AG20443 (cell line): ENCODE measurements at regions not wholly inside any gene's neighbourhood (a gene's known extent, or its start where the extent isn't known, plus 50 kb on each side); places are given as distances from the start of the nearest gene placed in this dataset.

Experiments used
- DNase-seq: peaks from one replicate; pipeline ENCODE4 v3.0.0; 2012; ENCODE audit warnings: low spot score, mixed read lengths

- no peak for DNase-seq
Observed at GRCh38 chr1:193666485-193667083, 480.2 kb upstream of the B3GALT2 start.

GRCh38 chr1:193663965-193664364, 477.6 kb upstream of the B3GALT2 start:
- DNase-seq, result no peak

DNA sequence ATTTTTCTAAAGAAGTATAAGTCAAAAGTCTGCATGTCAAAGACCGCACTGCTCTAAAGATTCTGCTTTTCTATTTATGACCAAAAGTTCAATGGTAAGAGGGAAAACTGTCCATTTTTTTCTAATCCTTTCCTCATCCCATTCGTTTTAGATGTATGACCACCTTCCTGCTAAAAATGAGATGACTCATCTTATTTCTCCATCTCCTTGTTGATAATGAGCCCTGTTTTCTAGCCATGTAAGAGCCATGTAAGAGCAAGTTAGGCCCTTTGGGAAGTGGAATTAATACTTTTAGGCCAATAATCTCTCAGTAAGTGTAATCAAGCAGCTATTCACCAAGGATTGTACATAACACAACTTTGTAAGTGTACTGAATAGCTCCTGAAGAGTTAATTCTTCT, 475.6 kb upstream of the B3GALT2 start:
- no peak for DNase-seq

DNA sequence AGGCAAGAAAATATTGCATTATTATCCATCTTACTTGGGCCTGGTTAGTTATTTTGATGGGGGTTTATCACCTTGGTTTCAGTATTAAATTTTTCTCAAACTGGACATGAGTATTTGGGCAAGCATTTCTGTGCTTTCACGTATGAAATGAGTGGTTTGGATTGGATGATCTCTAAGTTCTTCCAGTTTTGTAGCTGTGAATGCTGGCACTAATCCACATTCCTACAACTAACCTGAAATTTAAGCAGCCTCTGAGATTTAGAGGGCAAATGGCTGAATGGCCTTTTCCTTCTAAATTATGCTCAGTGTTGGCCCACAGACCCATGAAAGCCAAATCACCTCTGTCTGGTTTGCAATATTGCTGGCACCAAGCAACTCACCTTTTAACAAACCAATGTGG, 475.0 kb upstream of the B3GALT2 start:
- DNase-seq, result no peak

GRCh38 chr1:193660428-193660827, 474.0 kb upstream of the B3GALT2 start:
- no peak for DNase-seq

DNA sequence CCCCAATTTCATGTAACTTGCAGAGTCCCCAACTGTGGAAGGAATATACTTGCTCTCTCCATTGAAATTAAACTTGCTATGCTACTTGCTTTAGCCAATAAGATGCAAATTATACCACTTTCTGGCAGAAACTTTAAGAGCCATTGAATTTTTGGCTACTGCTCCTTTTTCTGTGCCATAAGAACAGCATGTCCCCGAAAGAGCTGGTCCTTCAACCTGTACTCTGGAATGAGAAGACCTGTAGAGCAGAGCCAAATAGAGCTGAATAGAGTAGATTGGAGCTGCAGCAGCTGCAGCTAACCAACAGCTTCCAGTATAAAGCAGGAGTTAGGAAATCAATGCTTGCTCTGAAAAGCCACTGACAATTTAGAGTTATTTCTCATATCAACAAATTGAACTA, 472.3 kb upstream of the B3GALT2 start:
- no peak for DNase-seq

GRCh38 chr1:193658081-193658480, 471.7 kb upstream of the B3GALT2 start:
- no peak for DNase-seq

DNA sequence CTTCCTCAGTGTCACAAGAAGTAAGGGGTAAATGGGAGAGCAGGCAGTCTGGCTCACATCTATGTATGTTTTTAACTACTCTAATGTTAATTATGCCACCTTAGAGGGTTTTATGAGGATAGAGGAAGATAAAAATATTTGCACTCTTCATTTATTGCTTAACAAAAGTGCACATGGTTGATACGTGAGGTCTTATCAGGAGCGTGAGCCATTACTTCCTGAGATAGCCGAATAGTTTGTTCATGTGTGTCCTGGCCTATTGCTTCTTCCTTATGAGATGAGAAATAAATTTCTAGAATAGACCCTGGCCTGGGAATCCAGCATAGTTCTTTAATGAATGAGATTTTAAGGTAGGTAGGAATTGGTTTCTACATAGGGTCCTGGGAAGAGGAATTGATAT, 471.1 kb upstream of the B3GALT2 start:
- no peak for DNase-seq

DNA sequence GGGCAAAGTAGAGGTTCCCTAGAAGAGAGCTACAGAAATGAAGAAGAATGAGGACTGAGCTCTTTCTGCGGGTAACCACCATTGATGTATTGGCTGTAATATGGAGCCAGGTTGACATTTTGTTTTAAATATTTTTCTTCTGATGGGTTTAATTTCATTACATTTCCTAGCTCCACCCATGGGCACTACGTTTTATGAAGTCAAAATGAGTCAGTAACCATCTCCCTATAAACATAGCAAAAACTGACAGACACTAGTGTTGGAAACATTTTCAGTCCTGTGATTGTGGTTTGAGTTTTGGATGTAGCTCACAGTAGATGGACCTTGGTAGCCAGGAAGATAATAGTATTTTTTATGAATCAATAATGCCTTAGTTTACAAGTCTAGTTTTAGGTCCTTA, 470.4 kb upstream of the B3GALT2 start:
- DNase-seq, result no peak

- DNase-seq, result no peak
Observed at GRCh38 chr1:193654951-193655735, 468.7 kb upstream of the B3GALT2 start.

GRCh38 chr1:193649587-193649986, 463.2 kb upstream of the B3GALT2 start:
- no peak for DNase-seq

DNA sequence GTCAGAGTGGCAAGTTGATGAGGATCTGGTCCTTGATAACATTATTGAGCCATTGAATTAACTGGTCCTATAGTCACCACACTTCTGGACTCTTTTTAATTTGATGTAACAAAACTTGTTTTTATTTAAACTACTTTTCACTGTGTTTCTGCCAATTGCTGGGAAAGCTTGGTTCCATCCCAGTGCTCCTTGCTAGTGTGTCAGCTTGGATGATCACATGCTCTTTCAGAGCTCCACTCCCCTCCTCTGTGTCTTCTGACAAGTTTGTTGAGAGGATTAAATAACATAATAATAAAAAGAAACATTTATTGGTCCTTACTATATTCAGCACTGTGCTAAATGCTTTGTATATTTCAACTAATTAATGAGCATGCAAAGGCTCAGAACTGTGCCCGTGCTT, 448.5 kb upstream of the B3GALT2 start:
- no peak for DNase-seq

DNA sequence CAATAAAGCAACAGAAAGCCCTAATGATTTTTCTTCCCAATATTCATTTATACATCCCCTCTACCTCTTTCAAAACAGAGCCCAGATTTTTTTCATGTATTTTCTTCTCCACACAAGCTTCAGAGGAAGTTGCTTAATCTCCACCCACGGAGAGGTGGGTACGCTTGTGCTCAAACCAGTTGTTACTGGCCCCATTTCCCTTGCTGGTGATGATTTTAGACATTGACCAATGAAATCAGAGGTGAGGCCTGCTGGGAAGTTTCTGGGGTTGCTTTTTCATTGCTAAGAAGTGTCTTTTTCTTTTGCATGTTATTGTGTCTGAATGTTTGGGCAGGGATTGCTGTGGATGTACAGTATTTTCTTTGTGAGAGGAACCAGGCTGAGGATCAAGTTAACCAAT, 448.1 kb upstream of the B3GALT2 start:
- no peak for DNase-seq

GRCh38 chr1:193633991-193634390, 447.6 kb upstream of the B3GALT2 start:
- no peak for DNase-seq

- DNase-seq, result no peak
Observed at GRCh38 chr1:193633093-193633492, 446.7 kb upstream of the B3GALT2 start.

GRCh38 chr1:193631306-193631705, 444.9 kb upstream of the B3GALT2 start:
- DNase-seq, result no peak

DNA sequence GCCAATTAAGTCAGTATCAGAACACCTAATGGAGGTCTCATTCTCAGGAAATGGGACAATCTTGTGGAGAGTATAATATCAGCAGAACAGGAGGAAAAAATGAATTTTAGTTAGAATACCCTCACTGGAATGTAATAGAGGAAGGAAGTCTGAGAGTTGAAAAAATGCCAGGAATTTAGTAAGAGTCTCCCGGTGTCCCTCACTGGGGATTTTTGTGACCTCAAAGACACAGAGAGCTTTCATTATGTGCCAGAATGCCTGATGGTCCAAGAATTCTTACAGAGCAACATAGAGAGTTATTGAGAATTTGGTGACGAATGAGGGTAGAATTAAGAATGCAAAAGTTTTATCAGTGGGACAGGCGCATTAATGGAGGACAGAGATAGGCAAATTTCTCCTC, 443.5 kb upstream of the B3GALT2 start:
- no peak for DNase-seq

DNA sequence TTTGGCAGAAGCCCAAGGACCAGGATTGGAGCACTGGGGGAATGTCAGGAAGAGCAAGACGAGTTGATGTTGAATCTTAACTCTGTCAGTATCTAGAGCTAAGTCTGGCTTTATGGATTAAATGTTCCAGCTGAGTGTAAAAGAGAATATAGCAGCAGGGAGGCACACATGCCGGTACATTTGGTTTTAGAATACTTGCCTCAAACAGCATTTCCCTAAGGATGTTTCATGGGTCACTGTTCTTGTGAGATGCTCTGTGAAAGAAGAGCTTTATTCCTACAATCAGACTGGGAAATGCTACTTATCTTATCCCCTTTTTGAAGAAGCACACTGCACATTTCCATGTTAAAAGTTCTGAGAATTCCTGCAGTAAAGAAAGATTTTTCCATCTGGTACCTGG, 440.3 kb upstream of the B3GALT2 start:
- no peak for DNase-seq

DNA sequence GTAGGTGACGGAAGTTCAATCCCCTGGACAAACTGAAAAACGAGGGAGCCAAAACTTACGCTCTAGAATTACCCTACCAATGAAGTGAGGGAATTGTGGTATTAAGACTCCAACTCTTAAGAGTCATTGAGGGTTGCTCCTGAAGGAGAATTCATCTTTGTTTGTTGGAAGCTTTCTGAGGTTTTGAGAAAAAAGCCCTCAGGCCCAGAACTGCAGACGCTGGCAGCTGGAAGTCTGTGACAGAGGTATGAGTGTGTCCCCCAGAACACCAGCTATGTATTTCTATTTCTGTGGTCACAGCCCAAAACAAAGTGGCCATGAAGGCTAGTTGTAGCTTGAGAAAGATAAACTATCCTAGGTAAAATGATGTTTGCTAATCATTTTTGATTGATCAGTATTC, 438.8 kb upstream of the B3GALT2 start:
- DNase-seq, result no peak

GRCh38 chr1:193619911-193620310, 433.5 kb upstream of the B3GALT2 start:
- DNase-seq, result no peak

- DNase-seq, result no peak
Observed at GRCh38 chr1:193614817-193615216, 428.4 kb upstream of the B3GALT2 start.

DNA sequence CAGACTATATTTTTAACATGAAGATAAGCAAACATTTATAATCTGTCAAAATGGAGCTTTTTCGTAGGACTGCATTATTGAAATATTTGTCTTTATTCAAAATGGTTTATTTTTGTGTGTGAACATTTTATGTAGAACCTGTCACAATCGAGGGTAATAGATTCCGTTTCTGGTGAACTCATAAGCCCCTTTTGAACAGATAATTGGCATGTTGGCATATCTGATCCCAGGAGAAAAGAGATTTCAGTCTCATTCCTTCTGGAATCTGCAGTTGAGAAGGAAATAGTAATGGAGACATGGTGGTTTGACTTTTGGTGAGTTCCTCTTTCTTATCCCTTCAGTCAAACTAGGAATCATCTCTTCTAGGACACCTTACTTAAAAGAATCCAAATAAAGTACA, 427.9 kb upstream of the B3GALT2 start:
- DNase-seq, result no peak

- no peak for DNase-seq
Observed at GRCh38 chr1:193613041-193613440, 426.6 kb upstream of the B3GALT2 start.

GRCh38 chr1:193609592-193609991, 423.2 kb upstream of the B3GALT2 start:
- no peak for DNase-seq
